ENCODE measurements at regions not wholly inside any gene's neighbourhood (a gene's known extent, or its start where the extent isn't known, plus 50 kb on each side); places are given as distances from the start of the nearest gene placed in this dataset.

DNA sequence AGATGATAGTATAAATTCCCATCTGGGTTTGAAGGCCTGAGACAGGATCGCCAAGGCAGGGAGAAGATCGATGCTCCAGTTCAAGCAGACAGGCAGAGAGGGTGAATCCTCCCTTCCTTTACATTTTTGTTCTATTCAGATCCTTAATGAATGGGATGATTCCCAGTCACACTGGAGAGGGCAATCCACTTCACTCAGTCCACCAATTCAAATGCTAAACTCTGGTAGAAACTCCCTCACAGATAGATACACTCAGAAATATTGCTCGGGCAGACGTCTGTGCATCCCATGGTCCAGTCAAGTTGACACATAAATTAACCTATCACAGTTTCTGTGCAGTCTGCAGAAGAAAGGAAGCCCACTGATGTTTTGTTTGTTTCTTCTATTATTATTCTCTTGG, 193.1 kb upstream of the ZNF462 start:
- Histone ChIP-seq H3K9me3 (ENCODE audit: control insufficient read depth, low read depth, low read length) (no peaks in the 10 kb centered on the region), H3K4me2 (ENCODE audit: control insufficient read depth, extremely low read depth, insufficient read depth, low read depth, low read length) (no peak overlapping the region), H3K27me3 (ENCODE audit: control insufficient read depth, extremely low read depth, insufficient read depth, low read length) (no peaks in the 10 kb centered on the region), H3K4me3 (ENCODE audit: control insufficient read depth in 2 of 3, extremely low read depth in 1 of 3, insufficient read depth in 2 of 3, low read depth in 1 of 3, low read length in 3 of 3) (no peak overlapping the region), H2AFZ (ENCODE audit: control insufficient read depth, low read length) (no peak overlapping the region), H3K9me1 (ENCODE audit: control insufficient read depth, extremely low read depth, insufficient read depth, low read length) (no peaks in the 10 kb centered on the region), H3K9ac (ENCODE audit: control insufficient read depth, extremely low read depth, insufficient read depth, low read length) (no peak overlapping the region), H3K79me2 (ENCODE audit: control insufficient read depth, insufficient read depth, low read length) (no peaks in the 10 kb centered on the region), H3K4me1 (ENCODE audit: control insufficient read depth, extremely low read depth, insufficient read depth, low read length) (no peaks in the 10 kb centered on the region), H3K27ac (ENCODE audit: control insufficient read depth, insufficient read depth, low read length) (no peak overlapping the region), H3K36me3 (ENCODE audit: control insufficient read depth in 2 of 2, extremely low read depth in 1 of 2, insufficient read depth in 2 of 2, low read length in 2 of 2) (no peaks in the 10 kb centered on the region), H4K20me1 (ENCODE audit: control insufficient read depth, extremely low read depth, insufficient read depth, low read length) (no peaks in the 10 kb centered on the region)
- no peak for TF ChIP-seq EZH2 (IDR thresholded peaks at IDR 0.05; ENCODE audit: low read length)
- TF ChIP-seq, protein P1, sequence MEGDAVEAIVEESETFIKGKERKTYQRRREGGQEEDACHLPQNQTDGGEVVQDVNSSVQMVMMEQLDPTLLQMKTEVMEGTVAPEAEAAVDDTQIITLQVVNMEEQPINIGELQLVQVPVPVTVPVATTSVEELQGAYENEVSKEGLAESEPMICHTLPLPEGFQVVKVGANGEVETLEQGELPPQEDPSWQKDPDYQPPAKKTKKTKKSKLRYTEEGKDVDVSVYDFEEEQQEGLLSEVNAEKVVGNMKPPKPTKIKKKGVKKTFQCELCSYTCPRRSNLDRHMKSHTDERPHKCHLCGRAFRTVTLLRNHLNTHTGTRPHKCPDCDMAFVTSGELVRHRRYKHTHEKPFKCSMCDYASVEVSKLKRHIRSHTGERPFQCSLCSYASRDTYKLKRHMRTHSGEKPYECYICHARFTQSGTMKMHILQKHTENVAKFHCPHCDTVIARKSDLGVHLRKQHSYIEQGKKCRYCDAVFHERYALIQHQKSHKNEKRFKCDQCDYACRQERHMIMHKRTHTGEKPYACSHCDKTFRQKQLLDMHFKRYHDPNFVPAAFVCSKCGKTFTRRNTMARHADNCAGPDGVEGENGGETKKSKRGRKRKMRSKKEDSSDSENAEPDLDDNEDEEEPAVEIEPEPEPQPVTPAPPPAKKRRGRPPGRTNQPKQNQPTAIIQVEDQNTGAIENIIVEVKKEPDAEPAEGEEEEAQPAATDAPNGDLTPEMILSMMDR (optimal IDR thresholded peaks at IDR 0.05 in 1 of 3, IDR thresholded peaks at IDR 0.05 in 1 of 3, conservative IDR thresholded peaks at IDR 0.05 in 1 of 3; ENCODE audit: extremely low read depth in 1 of 3, insufficient read depth in 2 of 3, low read length in 3 of 3), result no peak
- FAIRE-seq, result no peak
- DNase-seq (ENCODE audit: low read depth, low spot score), result no peak
- dilution Hi-C loops (cut with MboI; ENCODE audit: extremely low pct_ligation_motif_present, low sequenced_read_pairs), result no loop called here

- H4K20me1 ChIP-seq (ENCODE audit: control insufficient read depth, extremely low read depth, insufficient read depth, low read length), result no peaks in the 10 kb centered on the region
Observed at GRCh38 chr9:106670418-106670817, 192.5 kb upstream of the ZNF462 start.

More at GRCh38 chr9:106670418-106670817, 192.5 kb upstream of the ZNF462 start:
- TF ChIP-seq, protein P1 (optimal IDR thresholded peaks at IDR 0.05 in 1 of 3, IDR thresholded peaks at IDR 0.05 in 1 of 3, conservative IDR thresholded peaks at IDR 0.05 in 1 of 3; ENCODE audit: extremely low read depth in 1 of 3, insufficient read depth in 2 of 3, low read length in 3 of 3), result no peak
- no peak for TF ChIP-seq EZH2 (IDR thresholded peaks at IDR 0.05; ENCODE audit: low read length)
- DNase-seq (ENCODE audit: low read depth, low spot score) (no peak), FAIRE-seq (no peak)
- Histone ChIP-seq H3K36me3 (ENCODE audit: control insufficient read depth in 2 of 2, extremely low read depth in 1 of 2, insufficient read depth in 2 of 2, low read length in 2 of 2) (no peaks in the 10 kb centered on the region), H3K4me3 (ENCODE audit: control insufficient read depth in 2 of 3, extremely low read depth in 1 of 3, insufficient read depth in 2 of 3, low read depth in 1 of 3, low read length in 3 of 3) (no peak overlapping the region), H3K4me2 (ENCODE audit: control insufficient read depth, extremely low read depth, insufficient read depth, low read depth, low read length) (no peak overlapping the region), H3K9ac (ENCODE audit: control insufficient read depth, extremely low read depth, insufficient read depth, low read length) (no peak overlapping the region), H3K27ac (ENCODE audit: control insufficient read depth, insufficient read depth, low read length) (no peak overlapping the region), H3K9me1 (ENCODE audit: control insufficient read depth, extremely low read depth, insufficient read depth, low read length) (no peaks in the 10 kb centered on the region), H2AFZ (ENCODE audit: control insufficient read depth, low read length) (no peak overlapping the region), H3K79me2 (ENCODE audit: control insufficient read depth, insufficient read depth, low read length) (no peaks in the 10 kb centered on the region), H3K4me1 (ENCODE audit: control insufficient read depth, extremely low read depth, insufficient read depth, low read length) (no peaks in the 10 kb centered on the region), H3K27me3 (ENCODE audit: control insufficient read depth, extremely low read depth, insufficient read depth, low read length) (no peaks in the 10 kb centered on the region), H3K9me3 (ENCODE audit: control insufficient read depth, low read depth, low read length) (no peaks in the 10 kb centered on the region)
- dilution Hi-C loops (cut with MboI; ENCODE audit: extremely low pct_ligation_motif_present, low sequenced_read_pairs), result no loop called here
